H9 (cell line): ENCODE measurements at regions not wholly inside any gene's neighbourhood (a gene's known extent, or its start where the extent isn't known, plus 50 kb on each side); places are given as distances from the start of the nearest gene placed in this dataset.

Experiments
- DNase-seq: peaks from one replicate; pipeline ENCODE4 v3.0.0-alpha.2; 2017
- H2AFZ ChIP-seq: one replicate; pipeline ENCODE4 v1.6.1; 2013; ENCODE audit warnings: mild to moderate bottlenecking, low read length, control low read depth, moderate library complexity
- H2AK5ac ChIP-seq: 2 replicates; pipeline ENCODE4 v1.6.1; 2013; ENCODE audit warnings: low read length, control low read depth, mixed read lengths; ENCODE audit not compliant: insufficient read length
- H2BK120ac ChIP-seq: one replicate; pipeline ENCODE4 v1.6.1; 2013; ENCODE audit warnings: low read depth, mild to moderate bottlenecking, low read length, control low read depth, inconsistent platforms; ENCODE audit not compliant: poor library complexity, severe bottlenecking
- H2BK12ac ChIP-seq: 2 replicates; pipeline ENCODE4 v1.6.1; 2013; ENCODE audit warnings: low read length, control low read depth, mixed read lengths, low read depth; ENCODE audit not compliant: insufficient read length
- H2BK15ac ChIP-seq: 2 replicates; pipeline ENCODE4 v1.6.1; 2013; ENCODE audit warnings: low read depth, low read length, control low read depth
- H2BK20ac ChIP-seq: one replicate; pipeline ENCODE4 v1.6.1; 2013; ENCODE audit warnings: low read depth, mild to moderate bottlenecking, low read length, control low read depth, inconsistent platforms; ENCODE audit not compliant: poor library complexity, severe bottlenecking
- H2BK5ac ChIP-seq: 2 replicates; pipeline ENCODE4 v1.6.1; 2013; ENCODE audit warnings: low read length, control low read depth, mixed read lengths; ENCODE audit not compliant: insufficient read length
- H3K14ac ChIP-seq: 2 replicates; pipeline ENCODE4 v1.6.1; 2013; ENCODE audit warnings: low read length, control low read depth; ENCODE audit not compliant: insufficient read depth
- H3K18ac ChIP-seq: 2 replicates; pipeline ENCODE4 v1.6.1; 2013; ENCODE audit warnings: low read depth, mild to moderate bottlenecking, mixed read lengths, low read length, control low read depth; ENCODE audit not compliant: insufficient read length
- H3K23ac ChIP-seq: 2 replicates; pipeline ENCODE4 v1.6.1; 2013; ENCODE audit warnings: low read length, control low read depth, mixed read lengths, low read depth; ENCODE audit not compliant: insufficient read length
- H3K23me2 ChIP-seq: 2 replicates; pipeline ENCODE4 v1.6.1; 2013; ENCODE audit warnings: low read depth, mild to moderate bottlenecking, mixed read lengths, low read length, control low read depth; ENCODE audit not compliant: insufficient read length, poor library complexity, severe bottlenecking
- H3K27ac ChIP-seq: 2 replicates; pipeline ENCODE4 v1.5.1; 2013; ENCODE audit warnings: low read length, control low read depth, mixed read lengths, low read depth; ENCODE audit not compliant: insufficient read length
- H3K27me3 ChIP-seq: 2 replicates; pipeline ENCODE4 v1.6.1; 2013; ENCODE audit warnings: low read length, control low read depth, inconsistent platforms; ENCODE audit not compliant: insufficient read depth
- H3K4ac ChIP-seq: 2 replicates; pipeline ENCODE4 v1.6.1; 2013; ENCODE audit warnings: low read depth, mild to moderate bottlenecking, control low read depth, inconsistent platforms, low read length, moderate library complexity
- H3K4me1 ChIP-seq: 2 replicates; pipeline ENCODE4 v1.6.1; 2013; ENCODE audit warnings: low read length, control low read depth, inconsistent platforms; ENCODE audit not compliant: insufficient read depth
- H3K4me2 ChIP-seq: 2 replicates; pipeline ENCODE4 v1.6.1; 2013; ENCODE audit warnings: low read length, control low read depth, mixed read lengths; ENCODE audit not compliant: insufficient read length, insufficient read depth
- H3K56ac ChIP-seq: 2 replicates; pipeline ENCODE4 v1.6.1; 2013; ENCODE audit warnings: low read depth, mild to moderate bottlenecking, mixed read lengths, low read length, control low read depth; ENCODE audit not compliant: insufficient read length
- H3K79me1 ChIP-seq: 2 replicates; pipeline ENCODE4 v1.6.1; 2013; ENCODE audit warnings: low read depth, mild to moderate bottlenecking, moderate library complexity, low read length, control low read depth, inconsistent platforms; ENCODE audit not compliant: insufficient read depth, poor library complexity, severe bottlenecking
- H3K79me2 ChIP-seq: 2 replicates; pipeline ENCODE4 v1.6.1; 2013; ENCODE audit warnings: low read length, control low read depth, inconsistent platforms; ENCODE audit not compliant: insufficient read depth
- H3K9ac ChIP-seq: 2 replicates; pipeline ENCODE4 v1.6.1; 2013; ENCODE audit warnings: low read length, control low read depth, mixed read lengths; ENCODE audit not compliant: insufficient read length; ENCODE audit errors: extremely low read depth
- H3K9me3 ChIP-seq: one replicate; pipeline ENCODE4 v1.6.1; 2013; ENCODE audit warnings: low read depth, low read length, inconsistent platforms; ENCODE audit not compliant: control insufficient read depth
- H3T11ph ChIP-seq: one replicate; pipeline ENCODE4 v1.6.1; 2013; ENCODE audit warnings: mild to moderate bottlenecking, low read length, control low read depth, inconsistent platforms
- H4K20me1 ChIP-seq: one replicate; pipeline ENCODE4 v1.6.1; 2013; ENCODE audit not compliant: control insufficient read depth, insufficient read length, insufficient read depth
- H4K5ac ChIP-seq: 2 replicates; pipeline ENCODE4 v1.6.1; 2013; ENCODE audit warnings: low read depth, mild to moderate bottlenecking, mixed read lengths, low read length, control low read depth; ENCODE audit not compliant: insufficient read length
- H4K8ac ChIP-seq: replicated peaks from 2 replicates; pipeline ENCODE4 v1.6.1; 2013; ENCODE audit warnings: low read length, control low read depth, mixed read lengths, low read depth; ENCODE audit not compliant: insufficient read length
- H4K91ac ChIP-seq: 2 replicates; pipeline ENCODE4 v1.6.1; 2013; ENCODE audit warnings: low read depth, mild to moderate bottlenecking, moderate library complexity, mixed read lengths, low read length, control low read depth; ENCODE audit not compliant: insufficient read length
- H3K27ac Mint-ChIP-seq, 3 experiments: 2 replicates in 2 of 3; 3 replicates in 1 of 3; pipeline ENCODE4 v1.8.0; 2020 to 2021; ENCODE audit warnings: mixed read lengths in 3 of 3, mild to moderate bottlenecking in 1 of 3, moderate library complexity in 1 of 3
- H3K27me3 Mint-ChIP-seq: 2 replicates; pipeline ENCODE4 v1.8.0; 2021; ENCODE audit warnings: low read depth, mild to moderate bottlenecking, moderate library complexity, mixed read lengths
- H3K36me3 Mint-ChIP-seq, 3 experiments: 2 replicates in 2 of 3; 3 replicates in 1 of 3; pipeline ENCODE4 v1.8.0; 2020 to 2021; ENCODE audit warnings: low read depth in 3 of 3, mixed read lengths in 3 of 3; ENCODE audit not compliant: insufficient read depth in 1 of 3
- H3K4me1 Mint-ChIP-seq, 2 experiments: 2 replicates each; pipeline ENCODE4 v1.8.0; 2020; ENCODE audit warnings: mixed read lengths in 2 of 2
- H3K4me3 Mint-ChIP-seq, 2 experiments: 2 replicates in 1 of 2; 3 replicates in 1 of 2; pipeline ENCODE4 v1.8.0; 2020 to 2021; ENCODE audit warnings: mild to moderate bottlenecking in 2 of 2, mixed read lengths in 2 of 2, moderate library complexity in 1 of 2
- H3K9me3 Mint-ChIP-seq, 2 experiments: 2 replicates in 1 of 2; 3 replicates in 1 of 2; pipeline ENCODE4 v1.8.0; 2020; ENCODE audit warnings: mild to moderate bottlenecking in 2 of 2, mixed read lengths in 2 of 2, moderate library complexity in 1 of 2
- CTCF ChIP-seq: fragments of 200-600 bp; sonication (generic); conservative IDR thresholded peaks from 3 replicates; pipeline ENCODE4 v1.8.0; 2021; ENCODE audit warnings: antibody characterized with exemption, mild to moderate bottlenecking

GRCh38 chr4:74555231-74555630, 110.3 kb downstream of the AREG start:
- H4K8ac ChIP-seq: no peak overlapping the region
- no peak overlapping the region for H3T11ph ChIP-seq
- H4K91ac ChIP-seq: no peak overlapping the region
- no peak overlapping the region for H3K18ac ChIP-seq
- DNase-seq: no peak
- H2BK20ac ChIP-seq: no peak overlapping the region
- Mint-ChIP-seq H3K9me3 (0 out of 5 replicates have a peak, but pooled peaks cover 0 to 5% of the 10 kb centered on the region in 2 experiments), H3K27ac (no peak overlapping the region), H3K36me3 (no peaks in the 10 kb centered on the region), H3K27me3 (no peaks in the 10 kb centered on the region), H3K4me1 (peaks cover 5 to 9% of the 10 kb centered on the region in 2 experiments), H3K4me3 (no peak overlapping the region)
- H3K23me2 ChIP-seq: no peaks in the 10 kb centered on the region
- H2BK5ac ChIP-seq: no peak overlapping the region
- H3K9me3 ChIP-seq: no peaks in the 10 kb centered on the region
- no peak overlapping the region for H3K23ac ChIP-seq
- no peak for TF ChIP-seq CTCF
- H3K27ac ChIP-seq: no peak overlapping the region
- H3K27me3 ChIP-seq: no peaks in the 10 kb centered on the region
- no peaks in the 10 kb centered on the region for H3K79me2 ChIP-seq
- no peak overlapping the region for H3K14ac ChIP-seq
- no peak overlapping the region for H2BK12ac ChIP-seq
- no peak overlapping the region for H2AFZ ChIP-seq
- H3K79me1 ChIP-seq: no peaks in the 10 kb centered on the region
- H2BK120ac ChIP-seq: no peak overlapping the region
- H3K4me2 ChIP-seq: no peak overlapping the region
- no peak overlapping the region for H3K4ac ChIP-seq
- H4K5ac ChIP-seq: no peak overlapping the region
- H3K9ac ChIP-seq: no peak overlapping the region
- no peak overlapping the region for H2BK15ac ChIP-seq
- no peak overlapping the region for H3K56ac ChIP-seq
- no peaks in the 10 kb centered on the region for H3K4me1 ChIP-seq
- no peaks in the 10 kb centered on the region for H4K20me1 ChIP-seq
- H2AK5ac ChIP-seq: no peak overlapping the region
